ENCODE measurements at regions not wholly inside any gene's neighbourhood (a gene's known extent, or its start where the extent isn't known, plus 50 kb on each side); places are given as distances from the start of the nearest gene placed in this dataset.
"Not testable (repeated sequence)": the region's sequence is repeated elsewhere in the genome, so short reads cannot be mapped to it uniquely, and the experiment has no call there.

DNA sequence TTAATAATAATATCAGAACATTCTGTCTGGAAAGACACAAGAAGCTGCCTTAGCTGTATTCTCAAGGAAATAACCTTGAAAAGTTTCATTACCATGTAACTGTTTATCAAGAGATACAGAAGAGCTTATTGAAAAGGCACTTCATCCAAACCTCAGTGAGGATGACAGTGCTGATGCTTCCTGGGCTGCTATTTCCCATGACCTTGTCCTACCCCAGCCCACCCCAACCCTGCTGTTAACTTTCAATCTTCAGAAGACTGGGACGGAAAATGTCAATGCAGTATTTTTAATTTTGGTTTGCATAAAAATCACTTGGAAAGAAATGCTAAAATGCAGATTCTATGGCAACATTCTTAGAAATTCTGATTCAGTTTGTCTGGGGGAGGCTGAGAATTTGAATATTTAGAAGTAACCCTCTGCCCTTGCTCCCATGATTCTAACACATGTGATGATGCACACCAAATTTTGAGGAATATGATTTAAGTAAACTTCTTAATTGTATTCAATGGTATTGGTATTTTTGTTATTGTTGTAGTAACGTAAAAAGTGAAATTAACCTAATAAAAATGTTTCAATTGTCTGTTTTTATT is 101.0 kb upstream of the CHST9 start:
- TF ChIP-seq EZH2 (IDR thresholded peaks at IDR 0.05; ENCODE audit: borderline replicate concordance, low read length), result not testable (repeated sequence)
- TF ChIP-seq, protein P1, sequence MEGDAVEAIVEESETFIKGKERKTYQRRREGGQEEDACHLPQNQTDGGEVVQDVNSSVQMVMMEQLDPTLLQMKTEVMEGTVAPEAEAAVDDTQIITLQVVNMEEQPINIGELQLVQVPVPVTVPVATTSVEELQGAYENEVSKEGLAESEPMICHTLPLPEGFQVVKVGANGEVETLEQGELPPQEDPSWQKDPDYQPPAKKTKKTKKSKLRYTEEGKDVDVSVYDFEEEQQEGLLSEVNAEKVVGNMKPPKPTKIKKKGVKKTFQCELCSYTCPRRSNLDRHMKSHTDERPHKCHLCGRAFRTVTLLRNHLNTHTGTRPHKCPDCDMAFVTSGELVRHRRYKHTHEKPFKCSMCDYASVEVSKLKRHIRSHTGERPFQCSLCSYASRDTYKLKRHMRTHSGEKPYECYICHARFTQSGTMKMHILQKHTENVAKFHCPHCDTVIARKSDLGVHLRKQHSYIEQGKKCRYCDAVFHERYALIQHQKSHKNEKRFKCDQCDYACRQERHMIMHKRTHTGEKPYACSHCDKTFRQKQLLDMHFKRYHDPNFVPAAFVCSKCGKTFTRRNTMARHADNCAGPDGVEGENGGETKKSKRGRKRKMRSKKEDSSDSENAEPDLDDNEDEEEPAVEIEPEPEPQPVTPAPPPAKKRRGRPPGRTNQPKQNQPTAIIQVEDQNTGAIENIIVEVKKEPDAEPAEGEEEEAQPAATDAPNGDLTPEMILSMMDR (conservative IDR thresholded peaks at IDR 0.05 in 1 of 2, IDR thresholded peaks at IDR 0.05 in 1 of 2; ENCODE audit: extremely low read depth in 1 of 2, insufficient read depth in 1 of 2, low read depth in 1 of 2, low read length in 2 of 2), result not testable (repeated sequence)

Measured in mammary epithelial cell (primary cell).